Spleen (tissue), 11 donors: ENCODE measurements at regions not wholly inside any gene's neighbourhood (a gene's known extent, or its start where the extent isn't known, plus 50 kb on each side); places are given as distances from the start of the nearest gene placed in this dataset.

Experiments used
- DNase-seq: peaks from one replicate; pipeline ENCODE4 v3.0.0-alpha.2; 2020
- H3K27ac ChIP-seq, 8 donors: fragments of 200-600 bp; sonication (generic) in 7 of 8; 1 replicate in 4 of 8; 2 replicates in 4 of 8; pipeline versions ENCODE4 v1.5.0 to v1.8.0; 2016 to 2021; ENCODE audit warnings: inconsistent platforms in 4 of 8, mild to moderate bottlenecking in 4 of 8, moderate library complexity in 1 of 8
- H3K27me3 ChIP-seq, 7 donors: fragments of 200-600 bp; sonication (generic) in 6 of 7; replicated peaks in 1 of 7; 1 replicate in 4 of 7; 2 replicates in 3 of 7; pipeline versions ENCODE4 v1.5.0 to v1.8.0; 2016 to 2021; ENCODE audit warnings: inconsistent platforms in 3 of 7, mild to moderate bottlenecking in 1 of 7
- H3K36me3 ChIP-seq, 6 donors: fragments of 200-600 bp; sonication (generic) in 5 of 6; 1 replicate in 4 of 6; 2 replicates in 2 of 6; pipeline versions ENCODE4 v1.5.0 to v1.8.0; 2016 to 2021; ENCODE audit warnings: inconsistent platforms in 2 of 6
- H3K4me1 ChIP-seq, 6 donors: fragments of 200-600 bp; sonication (generic) in 5 of 6; 1 replicate in 3 of 6; 2 replicates in 3 of 6; pipeline versions ENCODE4 v1.5.0 to v1.8.0; 2016 to 2021; ENCODE audit warnings: inconsistent platforms in 3 of 6
- H3K4me3 ChIP-seq, 8 donors: fragments of 200-600 bp; sonication (generic) in 7 of 8; 1 replicate in 4 of 8; 2 replicates in 4 of 8; pipeline versions ENCODE4 v1.5.0 to v1.8.0; 2016 to 2021; ENCODE audit warnings: inconsistent platforms in 4 of 8, mild to moderate bottlenecking in 4 of 8, moderate library complexity in 2 of 8
- H3K9me3 ChIP-seq, 8 donors: fragments of 200-600 bp; sonication (generic) in 7 of 8; 1 replicate in 4 of 8; 2 replicates in 4 of 8; pipeline versions ENCODE4 v1.5.0 to v1.8.0; 2016 to 2021; ENCODE audit warnings: inconsistent platforms in 4 of 8
- CTCF ChIP-seq, 11 experiments: fragments of 200-600 bp in 7 of 11; fragments of 450-650 bp in 4 of 11; sonication (generic) in 4 of 11; IDR thresholded peaks in 8 of 11; conservative IDR thresholded peaks in 3 of 11; 1 replicate in 7 of 11; 2 replicates in 4 of 11; pipeline versions ENCODE4 v1.4.0 to v1.8.0; 2016 to 2021; ENCODE audit warnings: antibody characterized with exemption in 11 of 11, inconsistent platforms in 4 of 11, mild to moderate bottlenecking in 1 of 11
- POLR2A ChIP-seq, 3 donors: fragments of 450-650 bp; IDR thresholded peaks; one replicate each; pipeline ENCODE4 v1.5.1; 2017; ENCODE audit warnings: antibody characterized with exemption in 3 of 3, mild to moderate bottlenecking in 1 of 3
- POLR2AphosphoS5 ChIP-seq, 3 donors: sonication (generic); formaldehyde crosslinking; IDR thresholded peaks; one replicate each; pipeline ENCODE4 v1.5.1; 2017; ENCODE audit warnings: antibody characterized with exemption in 3 of 3
- WGBS, 5 donors: extraction: QIAGEN DNeasy Blood & Tissue Kit in 3 of 5; methylation state at CpG; one replicate each; pipeline versions ENCODE4 v1.1.5 to v1.1.7; 2013 to 2018; 5-methylcytosine and 5-hydroxymethylcytosine counted together
- intact Hi-C: fragments of 100-400 bp; cut with DNase I; formaldehyde crosslinking; loops from one replicate; pipeline ENCODE4 v1.15.0; 2023; ENCODE audit warnings: low total_unique reads
- donor health status: healthy with polysubstance abuse.
- donor health status: DM: no; HTN: no; CAD: no; lungs with moderate emphysema.
- donor health status: DM: no; HTN: no; CAD: no.
- donor health status: Bipolar disorder and iron deficiency.
- donor health status: healthy.
- donor health status: DM: no; HTN: no; CAD: no.
- donor health status: DM: yes; HTN: yes; CAD: no.

GRCh38 chr16:62933929-62934328, 897.7 kb upstream of the CDH8 start:
- H3K27me3 ChIP-seq, result no peaks in the 10 kb centered on the region
- no peak for TF ChIP-seq POLR2A (IDR thresholded peaks at IDR 0.05)
- TF ChIP-seq POLR2AphosphoS5 (IDR thresholded peaks at IDR 0.05), result no peak
- TF ChIP-seq CTCF (IDR thresholded peaks at IDR 0.05 in 8 of 11, conservative IDR thresholded peaks at IDR 0.05 in 3 of 11), result no peak
- no peak overlapping the region for H3K4me3 ChIP-seq

GRCh38 chr16:62929593-62929992, 893.4 kb upstream of the CDH8 start:
- no peak overlapping the region for H3K27ac ChIP-seq
- H3K36me3 ChIP-seq, result no peaks in the 10 kb centered on the region
- WGBS, 5 donors, result 6 to 12% (median 10%) methylated on average over 3 of the region's 3 CpGs
- no peaks in the 10 kb centered on the region for H3K4me1 ChIP-seq
- intact Hi-C loops, result no loop called here
- no peak for TF ChIP-seq POLR2A (IDR thresholded peaks at IDR 0.05)
- no peak for TF ChIP-seq CTCF (IDR thresholded peaks at IDR 0.05 in 8 of 11, conservative IDR thresholded peaks at IDR 0.05 in 3 of 11)
- TF ChIP-seq POLR2AphosphoS5 (IDR thresholded peaks at IDR 0.05), result no peak
- H3K27me3 ChIP-seq, result no peaks in the 10 kb centered on the region
- no peak for DNase-seq
- no peak overlapping the region for H3K4me3 ChIP-seq
- peaks cover 0 to 3% (median 0%) of the 10 kb centered on the region in 8 donors for H3K9me3 ChIP-seq

More at GRCh38 chr16:62933929-62934328, 897.7 kb upstream of the CDH8 start:
- no peaks in the 10 kb centered on the region for H3K36me3 ChIP-seq
- H3K4me1 ChIP-seq, result no peaks in the 10 kb centered on the region
- H3K27ac ChIP-seq, result no peak overlapping the region
- intact Hi-C loops, result no loop called here
- DNase-seq, result no peak
- H3K9me3 ChIP-seq, result peaks cover 0 to 7% (median under 1%) of the 10 kb centered on the region in 8 donors
- WGBS, 5 donors, result 70 to 82% (median 76%) methylated on average over 4 of the region's 4 CpGs

- intact Hi-C loops, result no loop called here
- Histone ChIP-seq H3K36me3 (no peaks in the 10 kb centered on the region), H3K9me3 (peaks cover 0 to 7% (median 0%) of the 10 kb centered on the region in 8 donors), H3K27ac (no peak overlapping the region), H3K4me3 (no peak overlapping the region), H3K4me1 (no peaks in the 10 kb centered on the region), H3K27me3 (no peaks in the 10 kb centered on the region)
- no peak for DNase-seq
- 59 to 72% (median 68%) methylated on average over 2 of the region's 2 CpGs for WGBS, 5 donors
- TF ChIP-seq POLR2A (IDR thresholded peaks at IDR 0.05) (no peak), CTCF (IDR thresholded peaks at IDR 0.05 in 8 of 11, conservative IDR thresholded peaks at IDR 0.05 in 3 of 11) (no peak), POLR2AphosphoS5 (IDR thresholded peaks at IDR 0.05) (no peak)
Measured at GRCh38 chr16:62927122-62927521, 890.9 kb upstream of the CDH8 start.

- no peak for DNase-seq
- no peaks in the 10 kb centered on the region for H3K27me3 ChIP-seq
- H3K4me1 ChIP-seq, result no peaks in the 10 kb centered on the region
- peaks cover 0 to 7% (median 0%) of the 10 kb centered on the region in 8 donors for H3K9me3 ChIP-seq
- WGBS, 5 donors, result 79 to 87% (median 81%) methylated on average over 5 of the region's 5 CpGs
- TF ChIP-seq POLR2AphosphoS5 (IDR thresholded peaks at IDR 0.05), result no peak
- no peak for TF ChIP-seq POLR2A (IDR thresholded peaks at IDR 0.05)
- TF ChIP-seq CTCF (IDR thresholded peaks at IDR 0.05 in 8 of 11, conservative IDR thresholded peaks at IDR 0.05 in 3 of 11), result no peak
- no peaks in the 10 kb centered on the region for H3K36me3 ChIP-seq
- intact Hi-C loops, result no loop called here
- H3K4me3 ChIP-seq, result no peak overlapping the region
- H3K27ac ChIP-seq, result no peak overlapping the region
Measured at GRCh38 chr16:62926121-62926801, 890.0 kb upstream of the CDH8 start.
